H9 (cell line): ENCODE measurements at regions not wholly inside any gene's neighbourhood (a gene's known extent, or its start where the extent isn't known, plus 50 kb on each side); places are given as distances from the start of the nearest gene placed in this dataset.

Source experiments
- DNase-seq: peaks from one replicate; pipeline ENCODE4 v3.0.0-alpha.2; 2017
- H2AFZ ChIP-seq: one replicate; pipeline ENCODE4 v1.6.1; 2013; ENCODE audit warnings: mild to moderate bottlenecking, low read length, control low read depth, moderate library complexity
- H2AK5ac ChIP-seq: 2 replicates; pipeline ENCODE4 v1.6.1; 2013; ENCODE audit warnings: low read length, control low read depth, mixed read lengths; ENCODE audit not compliant: insufficient read length
- H2BK120ac ChIP-seq: one replicate; pipeline ENCODE4 v1.6.1; 2013; ENCODE audit warnings: low read depth, mild to moderate bottlenecking, low read length, control low read depth, inconsistent platforms; ENCODE audit not compliant: poor library complexity, severe bottlenecking
- H2BK12ac ChIP-seq: 2 replicates; pipeline ENCODE4 v1.6.1; 2013; ENCODE audit warnings: low read length, control low read depth, mixed read lengths, low read depth; ENCODE audit not compliant: insufficient read length
- H2BK15ac ChIP-seq: 2 replicates; pipeline ENCODE4 v1.6.1; 2013; ENCODE audit warnings: low read depth, low read length, control low read depth
- H2BK20ac ChIP-seq: one replicate; pipeline ENCODE4 v1.6.1; 2013; ENCODE audit warnings: low read depth, mild to moderate bottlenecking, low read length, control low read depth, inconsistent platforms; ENCODE audit not compliant: poor library complexity, severe bottlenecking
- H2BK5ac ChIP-seq: 2 replicates; pipeline ENCODE4 v1.6.1; 2013; ENCODE audit warnings: low read length, control low read depth, mixed read lengths; ENCODE audit not compliant: insufficient read length
- H3K14ac ChIP-seq: 2 replicates; pipeline ENCODE4 v1.6.1; 2013; ENCODE audit warnings: low read length, control low read depth; ENCODE audit not compliant: insufficient read depth
- H3K18ac ChIP-seq: 2 replicates; pipeline ENCODE4 v1.6.1; 2013; ENCODE audit warnings: low read depth, mild to moderate bottlenecking, mixed read lengths, low read length, control low read depth; ENCODE audit not compliant: insufficient read length
- H3K23ac ChIP-seq: 2 replicates; pipeline ENCODE4 v1.6.1; 2013; ENCODE audit warnings: low read length, control low read depth, mixed read lengths, low read depth; ENCODE audit not compliant: insufficient read length
- H3K23me2 ChIP-seq: 2 replicates; pipeline ENCODE4 v1.6.1; 2013; ENCODE audit warnings: low read depth, mild to moderate bottlenecking, mixed read lengths, low read length, control low read depth; ENCODE audit not compliant: insufficient read length, poor library complexity, severe bottlenecking
- H3K27ac ChIP-seq: 2 replicates; pipeline ENCODE4 v1.5.1; 2013; ENCODE audit warnings: low read length, control low read depth, mixed read lengths, low read depth; ENCODE audit not compliant: insufficient read length
- H3K27me3 ChIP-seq: 2 replicates; pipeline ENCODE4 v1.6.1; 2013; ENCODE audit warnings: low read length, control low read depth, inconsistent platforms; ENCODE audit not compliant: insufficient read depth
- H3K4ac ChIP-seq: 2 replicates; pipeline ENCODE4 v1.6.1; 2013; ENCODE audit warnings: low read depth, mild to moderate bottlenecking, control low read depth, inconsistent platforms, low read length, moderate library complexity
- H3K4me1 ChIP-seq: 2 replicates; pipeline ENCODE4 v1.6.1; 2013; ENCODE audit warnings: low read length, control low read depth, inconsistent platforms; ENCODE audit not compliant: insufficient read depth
- H3K4me2 ChIP-seq: 2 replicates; pipeline ENCODE4 v1.6.1; 2013; ENCODE audit warnings: low read length, control low read depth, mixed read lengths; ENCODE audit not compliant: insufficient read length, insufficient read depth
- H3K56ac ChIP-seq: 2 replicates; pipeline ENCODE4 v1.6.1; 2013; ENCODE audit warnings: low read depth, mild to moderate bottlenecking, mixed read lengths, low read length, control low read depth; ENCODE audit not compliant: insufficient read length
- H3K79me1 ChIP-seq: 2 replicates; pipeline ENCODE4 v1.6.1; 2013; ENCODE audit warnings: low read depth, mild to moderate bottlenecking, moderate library complexity, low read length, control low read depth, inconsistent platforms; ENCODE audit not compliant: insufficient read depth, poor library complexity, severe bottlenecking
- H3K79me2 ChIP-seq: 2 replicates; pipeline ENCODE4 v1.6.1; 2013; ENCODE audit warnings: low read length, control low read depth, inconsistent platforms; ENCODE audit not compliant: insufficient read depth
- H3K9ac ChIP-seq: 2 replicates; pipeline ENCODE4 v1.6.1; 2013; ENCODE audit warnings: low read length, control low read depth, mixed read lengths; ENCODE audit not compliant: insufficient read length; ENCODE audit errors: extremely low read depth
- H3K9me3 ChIP-seq: one replicate; pipeline ENCODE4 v1.6.1; 2013; ENCODE audit warnings: low read depth, low read length, inconsistent platforms; ENCODE audit not compliant: control insufficient read depth
- H3T11ph ChIP-seq: one replicate; pipeline ENCODE4 v1.6.1; 2013; ENCODE audit warnings: mild to moderate bottlenecking, low read length, control low read depth, inconsistent platforms
- H4K20me1 ChIP-seq: one replicate; pipeline ENCODE4 v1.6.1; 2013; ENCODE audit not compliant: control insufficient read depth, insufficient read length, insufficient read depth
- H4K5ac ChIP-seq: 2 replicates; pipeline ENCODE4 v1.6.1; 2013; ENCODE audit warnings: low read depth, mild to moderate bottlenecking, mixed read lengths, low read length, control low read depth; ENCODE audit not compliant: insufficient read length
- H4K8ac ChIP-seq: replicated peaks from 2 replicates; pipeline ENCODE4 v1.6.1; 2013; ENCODE audit warnings: low read length, control low read depth, mixed read lengths, low read depth; ENCODE audit not compliant: insufficient read length
- H4K91ac ChIP-seq: 2 replicates; pipeline ENCODE4 v1.6.1; 2013; ENCODE audit warnings: low read depth, mild to moderate bottlenecking, moderate library complexity, mixed read lengths, low read length, control low read depth; ENCODE audit not compliant: insufficient read length
- H3K27ac Mint-ChIP-seq, 3 experiments: 2 replicates in 2 of 3; 3 replicates in 1 of 3; pipeline ENCODE4 v1.8.0; 2020 to 2021; ENCODE audit warnings: mixed read lengths in 3 of 3, mild to moderate bottlenecking in 1 of 3, moderate library complexity in 1 of 3
- H3K27me3 Mint-ChIP-seq: 2 replicates; pipeline ENCODE4 v1.8.0; 2021; ENCODE audit warnings: low read depth, mild to moderate bottlenecking, moderate library complexity, mixed read lengths
- H3K36me3 Mint-ChIP-seq, 3 experiments: 2 replicates in 2 of 3; 3 replicates in 1 of 3; pipeline ENCODE4 v1.8.0; 2020 to 2021; ENCODE audit warnings: low read depth in 3 of 3, mixed read lengths in 3 of 3; ENCODE audit not compliant: insufficient read depth in 1 of 3
- H3K4me1 Mint-ChIP-seq, 2 experiments: 2 replicates each; pipeline ENCODE4 v1.8.0; 2020; ENCODE audit warnings: mixed read lengths in 2 of 2
- H3K4me3 Mint-ChIP-seq, 2 experiments: 2 replicates in 1 of 2; 3 replicates in 1 of 2; pipeline ENCODE4 v1.8.0; 2020 to 2021; ENCODE audit warnings: mild to moderate bottlenecking in 2 of 2, mixed read lengths in 2 of 2, moderate library complexity in 1 of 2
- H3K9me3 Mint-ChIP-seq, 2 experiments: 2 replicates in 1 of 2; 3 replicates in 1 of 2; pipeline ENCODE4 v1.8.0; 2020; ENCODE audit warnings: mild to moderate bottlenecking in 2 of 2, mixed read lengths in 2 of 2, moderate library complexity in 1 of 2
- TF ChIP-seq, protein P1 (sequence below): fragments of 200-600 bp; sonication (generic); conservative IDR thresholded peaks from 3 replicates; pipeline ENCODE4 v1.8.0; 2021; ENCODE audit warnings: antibody characterized with exemption, mild to moderate bottlenecking

DNA sequence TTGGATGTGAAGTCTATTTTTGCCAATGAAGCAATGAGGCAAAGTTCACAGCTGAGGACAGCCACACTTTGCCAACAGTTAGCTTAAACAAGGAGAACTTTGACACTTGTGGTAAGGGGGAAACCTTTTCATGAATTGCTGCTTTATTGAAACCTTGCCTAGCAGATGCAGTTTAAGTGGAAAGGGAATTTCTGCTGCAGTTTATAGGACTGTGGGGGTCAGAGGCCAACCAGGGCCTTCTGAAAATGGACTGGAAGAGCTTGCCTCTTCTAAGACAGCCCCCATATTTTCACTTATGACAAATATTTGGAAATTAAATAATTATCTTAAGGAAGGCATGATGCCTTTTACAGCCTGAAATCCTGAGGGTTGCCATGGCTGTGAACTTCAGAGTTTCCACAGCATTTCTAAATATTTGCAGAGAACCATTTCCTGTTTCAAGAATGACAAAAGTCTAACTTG is 550.3 kb downstream of the RAB28 start:
- Histone ChIP-seq H4K91ac (no peak overlapping the region), H4K8ac (no peak overlapping the region), H4K5ac (no peak overlapping the region), H3K14ac (no peak overlapping the region), H3T11ph (no peak overlapping the region), H3K9me3 (no peaks in the 10 kb centered on the region), H3K79me1 (no peaks in the 10 kb centered on the region), H3K27ac (no peak overlapping the region), H3K4ac (no peak overlapping the region), H2BK12ac (no peak overlapping the region), H3K4me2 (no peak overlapping the region), H3K23me2 (no peaks in the 10 kb centered on the region), H4K20me1 (no peaks in the 10 kb centered on the region), H3K9ac (no peak overlapping the region), H2AFZ (no peak overlapping the region), H3K4me1 (no peaks in the 10 kb centered on the region), H3K27me3 (no peaks in the 10 kb centered on the region), H2BK120ac (no peak overlapping the region), H2BK15ac (no peak overlapping the region), H2BK20ac (no peak overlapping the region), H2AK5ac (no peak overlapping the region), H3K18ac (no peak overlapping the region), H3K56ac (no peak overlapping the region), H3K23ac (no peak overlapping the region), H3K79me2 (no peaks in the 10 kb centered on the region), H2BK5ac (no peak overlapping the region)
- DNase-seq: no peak
- Mint-ChIP-seq H3K4me1 (peaks cover 3 to 6% of the 10 kb centered on the region in 2 experiments), H3K4me3 (no peak overlapping the region), H3K27ac (no peak overlapping the region), H3K27me3 (no peaks in the 10 kb centered on the region; the same call in 1 of the 2 replicates), H3K9me3 (peaks cover 7 to 11% of the 10 kb centered on the region in 2 experiments; a peak in 4 of 5 replicates), H3K36me3 (peaks cover 0 to 12% (median 0%) of the 10 kb centered on the region in 3 experiments; a peak in 3 of 7 replicates)
- TF ChIP-seq, protein P1, sequence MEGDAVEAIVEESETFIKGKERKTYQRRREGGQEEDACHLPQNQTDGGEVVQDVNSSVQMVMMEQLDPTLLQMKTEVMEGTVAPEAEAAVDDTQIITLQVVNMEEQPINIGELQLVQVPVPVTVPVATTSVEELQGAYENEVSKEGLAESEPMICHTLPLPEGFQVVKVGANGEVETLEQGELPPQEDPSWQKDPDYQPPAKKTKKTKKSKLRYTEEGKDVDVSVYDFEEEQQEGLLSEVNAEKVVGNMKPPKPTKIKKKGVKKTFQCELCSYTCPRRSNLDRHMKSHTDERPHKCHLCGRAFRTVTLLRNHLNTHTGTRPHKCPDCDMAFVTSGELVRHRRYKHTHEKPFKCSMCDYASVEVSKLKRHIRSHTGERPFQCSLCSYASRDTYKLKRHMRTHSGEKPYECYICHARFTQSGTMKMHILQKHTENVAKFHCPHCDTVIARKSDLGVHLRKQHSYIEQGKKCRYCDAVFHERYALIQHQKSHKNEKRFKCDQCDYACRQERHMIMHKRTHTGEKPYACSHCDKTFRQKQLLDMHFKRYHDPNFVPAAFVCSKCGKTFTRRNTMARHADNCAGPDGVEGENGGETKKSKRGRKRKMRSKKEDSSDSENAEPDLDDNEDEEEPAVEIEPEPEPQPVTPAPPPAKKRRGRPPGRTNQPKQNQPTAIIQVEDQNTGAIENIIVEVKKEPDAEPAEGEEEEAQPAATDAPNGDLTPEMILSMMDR: no peak
